ENCODE measurements at regions not wholly inside any gene's neighbourhood (a gene's known extent, or its start where the extent isn't known, plus 50 kb on each side); places are given as distances from the start of the nearest gene placed in this dataset.

- DNase-seq = no peak
Measured at GRCh38 chr15:100829457-100829856, 50.2 kb upstream of the ALDH1A3 start.
